ENCODE measurements at regions not wholly inside any gene's neighbourhood (a gene's known extent, or its start where the extent isn't known, plus 50 kb on each side); places are given as distances from the start of the nearest gene placed in this dataset.

DNA sequence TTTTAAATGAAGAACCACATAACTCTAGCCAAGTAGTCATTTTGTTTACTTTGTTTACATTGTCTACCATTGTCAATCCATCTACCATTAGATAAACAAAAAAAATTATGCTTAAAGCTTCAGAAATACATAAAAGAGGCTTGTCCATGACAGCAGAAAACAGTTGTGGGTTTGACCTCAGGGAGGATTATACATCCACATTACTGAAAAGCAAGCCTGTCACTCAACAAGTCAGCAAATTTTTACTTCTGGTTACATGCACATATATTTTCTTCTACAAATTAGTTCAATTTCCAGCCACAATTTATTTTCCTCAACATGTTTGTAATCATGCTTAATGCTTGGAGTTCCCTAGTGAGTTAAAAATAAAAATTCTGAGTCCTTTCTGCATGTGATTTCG, 713.3 kb downstream of the COL12A1 start:
- TF ChIP-seq, protein P1, sequence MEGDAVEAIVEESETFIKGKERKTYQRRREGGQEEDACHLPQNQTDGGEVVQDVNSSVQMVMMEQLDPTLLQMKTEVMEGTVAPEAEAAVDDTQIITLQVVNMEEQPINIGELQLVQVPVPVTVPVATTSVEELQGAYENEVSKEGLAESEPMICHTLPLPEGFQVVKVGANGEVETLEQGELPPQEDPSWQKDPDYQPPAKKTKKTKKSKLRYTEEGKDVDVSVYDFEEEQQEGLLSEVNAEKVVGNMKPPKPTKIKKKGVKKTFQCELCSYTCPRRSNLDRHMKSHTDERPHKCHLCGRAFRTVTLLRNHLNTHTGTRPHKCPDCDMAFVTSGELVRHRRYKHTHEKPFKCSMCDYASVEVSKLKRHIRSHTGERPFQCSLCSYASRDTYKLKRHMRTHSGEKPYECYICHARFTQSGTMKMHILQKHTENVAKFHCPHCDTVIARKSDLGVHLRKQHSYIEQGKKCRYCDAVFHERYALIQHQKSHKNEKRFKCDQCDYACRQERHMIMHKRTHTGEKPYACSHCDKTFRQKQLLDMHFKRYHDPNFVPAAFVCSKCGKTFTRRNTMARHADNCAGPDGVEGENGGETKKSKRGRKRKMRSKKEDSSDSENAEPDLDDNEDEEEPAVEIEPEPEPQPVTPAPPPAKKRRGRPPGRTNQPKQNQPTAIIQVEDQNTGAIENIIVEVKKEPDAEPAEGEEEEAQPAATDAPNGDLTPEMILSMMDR (IDR thresholded peaks at IDR 0.05), result no peak
- no peak for TF ChIP-seq POLR2A (IDR thresholded peaks at IDR 0.05)

Measured in uterus (tissue), 2 donors.